Cardiac fibroblast (primary cell): ENCODE measurements at regions not wholly inside any gene's neighbourhood (a gene's known extent, or its start where the extent isn't known, plus 50 kb on each side); places are given as distances from the start of the nearest gene placed in this dataset.

Source experiments
- DNase-seq, 2 donors: peaks; one replicate each; pipeline versions ENCODE4 v3.0.0 to v3.0.0-alpha.2; 2010; ENCODE audit warnings: low read depth in 2 of 2
- H3K4me3 ChIP-seq, 2 donors: replicated peaks in 1 of 2; 1 replicate in 1 of 2; 2 replicates in 1 of 2; pipeline ENCODE4 v1.5.1; 2011; ENCODE audit warnings: low read depth in 2 of 2, low read length in 2 of 2, mild to moderate bottlenecking in 2 of 2, moderate library complexity in 1 of 2
- TF ChIP-seq, protein P1 (sequence below): IDR thresholded peaks from one replicate; pipeline ENCODE4 v1.5.1; 2011; ENCODE audit warnings: low read depth, mild to moderate bottlenecking, low read length, inconsistent platforms

DNA sequence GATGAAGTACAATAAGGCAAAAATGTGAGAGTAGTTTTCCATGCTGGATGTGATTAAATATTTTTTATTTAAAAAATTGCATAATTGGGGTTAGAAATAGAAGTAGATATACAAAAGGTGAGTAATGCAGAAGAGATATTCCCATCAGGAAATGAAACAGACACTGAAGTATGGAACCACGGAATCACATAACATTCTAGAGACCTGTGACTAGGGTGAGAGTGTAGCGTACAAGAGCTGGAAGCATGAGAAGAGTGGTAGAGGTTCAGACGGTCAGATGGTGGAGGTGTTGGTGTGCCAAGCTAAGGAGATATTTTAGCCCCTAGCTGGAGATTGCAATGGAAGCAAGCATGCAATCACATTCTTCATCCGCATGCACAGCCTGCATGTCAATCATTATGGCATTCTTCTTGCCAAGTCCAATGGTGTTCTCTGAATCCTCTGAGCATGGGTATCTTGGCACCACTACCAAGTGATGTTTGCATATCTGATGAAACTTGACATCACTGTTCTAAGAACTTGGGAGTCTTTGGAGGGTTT, 587.8 kb downstream of the PSAT1 start:
- H3K4me3 ChIP-seq: no peak overlapping the region
- peak in 1 of 2 donors; percentile 40 for DNase-seq
- TF ChIP-seq, protein P1, sequence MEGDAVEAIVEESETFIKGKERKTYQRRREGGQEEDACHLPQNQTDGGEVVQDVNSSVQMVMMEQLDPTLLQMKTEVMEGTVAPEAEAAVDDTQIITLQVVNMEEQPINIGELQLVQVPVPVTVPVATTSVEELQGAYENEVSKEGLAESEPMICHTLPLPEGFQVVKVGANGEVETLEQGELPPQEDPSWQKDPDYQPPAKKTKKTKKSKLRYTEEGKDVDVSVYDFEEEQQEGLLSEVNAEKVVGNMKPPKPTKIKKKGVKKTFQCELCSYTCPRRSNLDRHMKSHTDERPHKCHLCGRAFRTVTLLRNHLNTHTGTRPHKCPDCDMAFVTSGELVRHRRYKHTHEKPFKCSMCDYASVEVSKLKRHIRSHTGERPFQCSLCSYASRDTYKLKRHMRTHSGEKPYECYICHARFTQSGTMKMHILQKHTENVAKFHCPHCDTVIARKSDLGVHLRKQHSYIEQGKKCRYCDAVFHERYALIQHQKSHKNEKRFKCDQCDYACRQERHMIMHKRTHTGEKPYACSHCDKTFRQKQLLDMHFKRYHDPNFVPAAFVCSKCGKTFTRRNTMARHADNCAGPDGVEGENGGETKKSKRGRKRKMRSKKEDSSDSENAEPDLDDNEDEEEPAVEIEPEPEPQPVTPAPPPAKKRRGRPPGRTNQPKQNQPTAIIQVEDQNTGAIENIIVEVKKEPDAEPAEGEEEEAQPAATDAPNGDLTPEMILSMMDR: no peak

- TF ChIP-seq, protein P1: no peak
- no peak for DNase-seq
- H3K4me3 ChIP-seq: no peak overlapping the region
Observed at GRCh38 chr9:78892182-78892581, 595.3 kb downstream of the PSAT1 start.

DNA sequence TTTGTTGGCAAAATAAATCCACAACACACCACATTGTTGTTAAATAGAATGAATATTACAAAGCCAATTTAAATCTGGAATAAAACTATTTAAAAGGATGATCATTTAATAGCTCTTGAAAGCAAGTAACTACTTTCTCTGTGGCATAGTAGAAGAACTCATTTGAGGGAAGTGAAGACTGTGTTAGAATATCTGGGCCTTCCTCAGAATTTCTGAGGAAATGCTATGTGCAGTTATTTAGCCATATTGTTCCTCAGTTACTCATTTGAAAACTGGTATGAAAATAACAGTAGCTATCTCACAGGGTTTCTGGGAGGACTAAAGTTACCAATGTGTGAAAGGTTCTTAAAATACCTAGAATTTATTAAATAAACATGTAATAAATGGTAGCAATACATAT, 595.8 kb downstream of the PSAT1 start:
- TF ChIP-seq, protein P1: no peak
- H3K4me3 ChIP-seq: no peak overlapping the region
- no peak for DNase-seq

- TF ChIP-seq, protein P1: no peak
- DNase-seq: peak in 1 of 2 donors; percentile 55
- H3K4me3 ChIP-seq: no peak overlapping the region
Observed at GRCh38 chr9:78893774-78894401, 597.0 kb downstream of the PSAT1 start.

DNA sequence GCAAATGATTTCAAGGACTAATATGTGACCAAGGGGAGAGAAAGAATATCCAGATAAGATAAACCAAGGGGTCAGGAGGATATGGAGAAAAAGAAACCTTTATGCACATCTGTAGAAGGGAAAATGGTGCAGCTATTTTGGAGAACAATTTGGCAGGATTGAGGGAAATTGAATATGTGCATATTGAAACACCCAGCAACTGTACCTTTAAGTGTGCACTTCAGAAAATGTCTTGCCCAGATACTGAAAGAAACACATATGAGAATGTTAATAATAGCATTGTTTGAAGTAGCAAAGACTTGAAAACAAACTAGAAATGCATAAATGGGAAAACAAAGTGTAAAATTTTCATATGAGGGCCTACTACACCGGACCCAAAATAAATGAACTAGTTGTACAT, 599.6 kb downstream of the PSAT1 start:
- no peak for DNase-seq
- no peak overlapping the region for H3K4me3 ChIP-seq
- TF ChIP-seq, protein P1: no peak

DNA sequence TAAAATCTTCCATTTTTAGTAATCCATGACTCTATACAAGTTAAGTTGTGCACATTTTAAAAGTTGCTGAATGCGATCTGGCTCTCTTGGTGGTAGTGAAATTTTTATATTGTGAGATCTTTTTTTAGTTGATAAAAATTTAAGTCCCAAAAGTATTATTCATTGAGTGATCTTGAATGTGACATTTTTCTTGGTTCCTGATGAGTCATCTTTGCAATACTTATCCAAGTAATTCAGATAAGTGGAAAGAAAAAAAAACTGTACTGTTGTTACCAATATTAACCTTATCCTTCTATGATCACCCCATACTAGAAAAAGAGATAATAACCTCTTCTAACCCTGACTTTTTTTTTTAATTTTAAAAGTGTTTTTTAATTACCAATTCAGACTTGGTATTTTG, 601.3 kb downstream of the PSAT1 start:
- TF ChIP-seq, protein P1: no peak
- H3K4me3 ChIP-seq: no peak overlapping the region
- no peak for DNase-seq

DNA sequence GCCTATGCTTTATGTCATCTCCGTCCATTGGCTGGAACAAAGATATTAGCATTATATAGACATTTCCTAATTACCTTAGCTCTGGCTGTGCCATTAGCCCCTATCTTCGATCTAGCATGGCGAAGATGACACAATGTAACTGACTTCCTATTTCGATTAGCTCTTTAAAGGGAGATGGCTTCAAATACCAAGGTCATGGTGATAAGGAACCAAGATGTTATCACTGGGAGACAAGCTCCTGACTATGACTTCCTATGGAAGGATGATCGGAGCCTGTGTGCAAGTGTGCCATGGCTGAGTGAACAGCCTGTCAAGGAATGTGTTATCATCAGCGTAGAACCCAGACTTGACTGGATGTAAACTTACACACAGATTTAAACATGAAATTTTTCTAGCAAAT, 602.1 kb downstream of the PSAT1 start:
- TF ChIP-seq, protein P1: no peak
- DNase-seq: no peak

More for the DNA sequence above, 602.1 kb downstream of the PSAT1 start:
- H3K4me3 ChIP-seq: no peak overlapping the region
